Right atrium auricular region (tissue), 2 donors: ENCODE measurements at regions not wholly inside any gene's neighbourhood (a gene's known extent, or its start where the extent isn't known, plus 50 kb on each side); places are given as distances from the start of the nearest gene placed in this dataset.

Experiments used
- DNase-seq: peaks from one replicate; pipeline ENCODE4 v3.0.0-alpha.2; 2019; ENCODE audit warnings: low spot score
- H3K27ac ChIP-seq, 2 donors: fragments of 200-600 bp; sonication (generic); 1 replicate in 1 of 2; 2 replicates in 1 of 2; pipeline ENCODE4 v1.5.1; 2016 to 2019
- H3K27me3 ChIP-seq, 2 donors: fragments of 200-600 bp; sonication (generic); one replicate each; pipeline versions ENCODE4 v1.5.1 to v1.6.0; 2017 to 2019
- H3K36me3 ChIP-seq: fragments of 200-600 bp; sonication (generic); one replicate; pipeline ENCODE4 v1.5.1; 2016
- H3K4me1 ChIP-seq, 2 donors: fragments of 200-600 bp; sonication (generic); one replicate each; pipeline versions ENCODE4 v1.5.1 to v1.6.0; 2017 to 2019
- H3K4me3 ChIP-seq, 2 donors: fragments of 200-600 bp; sonication (generic); 1 replicate in 1 of 2; 2 replicates in 1 of 2; pipeline ENCODE4 v1.5.1; 2017 to 2019; ENCODE audit warnings: mild to moderate bottlenecking in 1 of 2, moderate library complexity in 1 of 2
- H3K9me3 ChIP-seq, 2 donors: fragments of 200-600 bp; sonication (generic); one replicate each; pipeline ENCODE4 v1.5.1; 2019
- TF ChIP-seq, protein P1 (sequence below), 2 donors: fragments of 200-600 bp; sonication (generic); IDR thresholded peaks; one replicate each; pipeline ENCODE4 v1.5.1; 2019; ENCODE audit warnings: antibody characterized with exemption in 2 of 2

GRCh38 chr3:118097226-118097625, 937.4 kb downstream of the IGSF11 start:
- Histone ChIP-seq H3K4me1 (no peaks in the 10 kb centered on the region), H3K27ac (no peak overlapping the region), H3K36me3 (no peaks in the 10 kb centered on the region), H3K27me3 (no peaks in the 10 kb centered on the region), H3K9me3 (peaks cover 0 to 11% of the 10 kb centered on the region in 2 donors), H3K4me3 (no peak overlapping the region)
- DNase-seq: no peak
- TF ChIP-seq, protein P1, sequence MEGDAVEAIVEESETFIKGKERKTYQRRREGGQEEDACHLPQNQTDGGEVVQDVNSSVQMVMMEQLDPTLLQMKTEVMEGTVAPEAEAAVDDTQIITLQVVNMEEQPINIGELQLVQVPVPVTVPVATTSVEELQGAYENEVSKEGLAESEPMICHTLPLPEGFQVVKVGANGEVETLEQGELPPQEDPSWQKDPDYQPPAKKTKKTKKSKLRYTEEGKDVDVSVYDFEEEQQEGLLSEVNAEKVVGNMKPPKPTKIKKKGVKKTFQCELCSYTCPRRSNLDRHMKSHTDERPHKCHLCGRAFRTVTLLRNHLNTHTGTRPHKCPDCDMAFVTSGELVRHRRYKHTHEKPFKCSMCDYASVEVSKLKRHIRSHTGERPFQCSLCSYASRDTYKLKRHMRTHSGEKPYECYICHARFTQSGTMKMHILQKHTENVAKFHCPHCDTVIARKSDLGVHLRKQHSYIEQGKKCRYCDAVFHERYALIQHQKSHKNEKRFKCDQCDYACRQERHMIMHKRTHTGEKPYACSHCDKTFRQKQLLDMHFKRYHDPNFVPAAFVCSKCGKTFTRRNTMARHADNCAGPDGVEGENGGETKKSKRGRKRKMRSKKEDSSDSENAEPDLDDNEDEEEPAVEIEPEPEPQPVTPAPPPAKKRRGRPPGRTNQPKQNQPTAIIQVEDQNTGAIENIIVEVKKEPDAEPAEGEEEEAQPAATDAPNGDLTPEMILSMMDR (IDR thresholded peaks at IDR 0.05): no peak

GRCh38 chr3:118097660-118098059, 937.0 kb downstream of the IGSF11 start:
- Histone ChIP-seq H3K4me3 (no peak overlapping the region), H3K27me3 (no peaks in the 10 kb centered on the region), H3K27ac (no peak overlapping the region), H3K4me1 (no peaks in the 10 kb centered on the region), H3K36me3 (no peaks in the 10 kb centered on the region), H3K9me3 (peaks cover 0 to 8% of the 10 kb centered on the region in 2 donors)
- DNase-seq: no peak
- TF ChIP-seq, protein P1 (IDR thresholded peaks at IDR 0.05): no peak

- Histone ChIP-seq H3K9me3 (no peaks in the 10 kb centered on the region), H3K4me3 (no peak overlapping the region), H3K4me1 (no peaks in the 10 kb centered on the region), H3K27me3 (no peaks in the 10 kb centered on the region), H3K36me3 (no peaks in the 10 kb centered on the region), H3K27ac (no peak overlapping the region)
- DNase-seq: no peak
- TF ChIP-seq, protein P1 (IDR thresholded peaks at IDR 0.05): no peak
Measured at GRCh38 chr3:118098827-118099226, 935.8 kb downstream of the IGSF11 start.

GRCh38 chr3:118101891-118102290, 932.8 kb downstream of the IGSF11 start:
- Histone ChIP-seq H3K9me3 (no peaks in the 10 kb centered on the region), H3K4me3 (no peak overlapping the region), H3K27me3 (no peaks in the 10 kb centered on the region), H3K27ac (no peak overlapping the region), H3K4me1 (no peaks in the 10 kb centered on the region), H3K36me3 (no peaks in the 10 kb centered on the region)
- TF ChIP-seq, protein P1 (IDR thresholded peaks at IDR 0.05): no peak
- DNase-seq: no peak

- H3K36me3 ChIP-seq: no peaks in the 10 kb centered on the region
- no peak overlapping the region for H3K27ac ChIP-seq
- no peak for DNase-seq
- no peaks in the 10 kb centered on the region for H3K9me3 ChIP-seq
- H3K4me1 ChIP-seq: no peaks in the 10 kb centered on the region
- H3K4me3 ChIP-seq: no peak overlapping the region
- TF ChIP-seq, protein P1 (IDR thresholded peaks at IDR 0.05): no peak
- no peaks in the 10 kb centered on the region for H3K27me3 ChIP-seq
Measured at GRCh38 chr3:118102737-118103136, 931.9 kb downstream of the IGSF11 start.

- Histone ChIP-seq H3K36me3 (no peaks in the 10 kb centered on the region), H3K4me1 (no peaks in the 10 kb centered on the region), H3K9me3 (no peaks in the 10 kb centered on the region), H3K27me3 (no peaks in the 10 kb centered on the region), H3K27ac (no peak overlapping the region), H3K4me3 (no peak overlapping the region)
- TF ChIP-seq, protein P1 (IDR thresholded peaks at IDR 0.05): no peak
- DNase-seq: no peak
Measured at GRCh38 chr3:118108201-118108600, 926.4 kb downstream of the IGSF11 start.
